Retina (tissue), 1 donor: ENCODE measurements at regions not wholly inside any gene's neighbourhood (a gene's known extent, or its start where the extent isn't known, plus 50 kb on each side); places are given as distances from the start of the nearest gene placed in this dataset.

Source experiments
- DNase-seq: peaks from one replicate; pipeline ENCODE4 v3.0.0-alpha.2; 2016

- no peak for DNase-seq
Observed at GRCh38 chr1:14468751-14469150, 129.7 kb upstream of the KAZN start.

- no peak for DNase-seq
Observed at GRCh38 chr1:14470802-14471201, 127.7 kb upstream of the KAZN start.

GRCh38 chr1:14474856-14475255 lies 123.6 kb upstream of the KAZN start:
- DNase-seq: no peak

GRCh38 chr1:14476170-14476955 lies 122.1 kb upstream of the KAZN start:
- no peak for DNase-seq

- no peak for DNase-seq
Observed at GRCh38 chr1:14478120-14478519, 120.4 kb upstream of the KAZN start.

GRCh38 chr1:14479865-14480264 lies 118.6 kb upstream of the KAZN start:
- no peak for DNase-seq

- DNase-seq: no peak
Observed at GRCh38 chr1:14482784-14483450, 115.6 kb upstream of the KAZN start.

GRCh38 chr1:14485285-14485684 lies 113.2 kb upstream of the KAZN start:
- DNase-seq: no peak

- no peak for DNase-seq
Observed at GRCh38 chr1:14486401-14487201, 111.9 kb upstream of the KAZN start.

- DNase-seq: no peak
Observed at GRCh38 chr1:14487671-14488070, 110.8 kb upstream of the KAZN start.

GRCh38 chr1:14494911-14495310 lies 103.6 kb upstream of the KAZN start:
- DNase-seq: no peak

- DNase-seq: no peak
Observed at GRCh38 chr1:14495381-14495780, 103.1 kb upstream of the KAZN start.

- DNase-seq: no peak
Observed at GRCh38 chr1:14495996-14496395, 102.5 kb upstream of the KAZN start.

GRCh38 chr1:14498839-14499238 lies 99.6 kb upstream of the KAZN start:
- no peak for DNase-seq

- no peak for DNase-seq
Observed at GRCh38 chr1:14499312-14500040, 99.0 kb upstream of the KAZN start.

GRCh38 chr1:14500041-14500440 lies 98.4 kb upstream of the KAZN start:
- DNase-seq: no peak

GRCh38 chr1:14500912-14501311 lies 97.6 kb upstream of the KAZN start:
- no peak for DNase-seq

GRCh38 chr1:14504517-14504916 lies 94.0 kb upstream of the KAZN start:
- DNase-seq: no peak

- DNase-seq: no peak
Observed at GRCh38 chr1:14506471-14507255, 91.8 kb upstream of the KAZN start.

- DNase-seq: no peak
Observed at GRCh38 chr1:14507262-14507661, 91.2 kb upstream of the KAZN start.

GRCh38 chr1:14508613-14509012 lies 89.9 kb upstream of the KAZN start:
- DNase-seq: no peak

GRCh38 chr1:14511166-14511680 lies 87.3 kb upstream of the KAZN start:
- no peak for DNase-seq
